Stimulated activated naive CD8-positive, alpha-beta T cell treated with anti-CD3 and anti-CD28 coated beads, Interleukin-15, Interleukin-2, amounts not matched to agents 100 ng/mL and 50 ng/mL, for 24 hours (primary cell): ENCODE measurements at regions not wholly inside any gene's neighbourhood (a gene's known extent, or its start where the extent isn't known, plus 50 kb on each side); places are given as distances from the start of the nearest gene placed in this dataset.

Experiments used
- H3K27ac Mint-ChIP-seq: one replicate; pipeline ENCODE4 v1.8.0; 2021; ENCODE audit warnings: mild to moderate bottlenecking, mixed read lengths
- H3K27me3 Mint-ChIP-seq: one replicate; pipeline ENCODE4 v1.8.0; 2021; ENCODE audit warnings: mixed read lengths
- H3K36me3 Mint-ChIP-seq: one replicate; pipeline ENCODE4 v1.8.0; 2021; ENCODE audit warnings: low read depth, mixed read lengths
- H3K4me1 Mint-ChIP-seq: one replicate; pipeline ENCODE4 v1.8.0; 2021; ENCODE audit warnings: low read depth, mixed read lengths
- H3K4me3 Mint-ChIP-seq: one replicate; pipeline ENCODE4 v1.8.0; 2021; ENCODE audit warnings: mild to moderate bottlenecking, mixed read lengths
- H3K9me3 Mint-ChIP-seq: one replicate; pipeline ENCODE4 v1.8.0; 2021; ENCODE audit warnings: mixed read lengths

- H3K36me3 Mint-ChIP-seq = no peaks in the 10 kb centered on the region
- H3K4me1 Mint-ChIP-seq = no peaks in the 10 kb centered on the region
- no peak overlapping the region for H3K27ac Mint-ChIP-seq
These were observed 186.2 kb upstream of the TANK start for GRCh38 chr2:160973991-160974390.

DNA sequence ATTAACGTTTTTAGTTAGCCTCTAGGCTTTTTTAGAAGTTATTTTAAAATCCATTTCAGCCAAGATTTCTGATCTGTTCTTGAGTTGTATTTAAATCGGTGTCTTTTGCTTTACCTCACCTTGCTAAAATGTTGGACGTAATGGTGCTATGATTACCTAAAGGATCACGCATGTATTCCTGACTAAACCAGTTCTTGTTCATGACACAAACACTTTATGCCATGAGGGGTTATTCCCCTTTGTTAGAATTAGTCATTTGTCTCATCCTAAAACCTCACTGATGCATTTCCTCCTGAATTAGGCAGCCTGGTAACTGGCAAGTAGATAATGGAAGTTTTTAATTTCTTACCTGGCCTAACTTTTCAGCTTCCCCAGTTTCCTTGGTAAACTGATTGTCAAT, 185.4 kb upstream of the TANK start:
- H3K9me3 Mint-ChIP-seq = no peaks in the 10 kb centered on the region
- H3K27me3 Mint-ChIP-seq = peaks cover 6% of the 10 kb centered on the region
- H3K4me3 Mint-ChIP-seq = no peak overlapping the region
- no peaks in the 10 kb centered on the region for H3K36me3 Mint-ChIP-seq
- no peak overlapping the region for H3K27ac Mint-ChIP-seq
- H3K4me1 Mint-ChIP-seq = no peaks in the 10 kb centered on the region

More at GRCh38 chr2:160973991-160974390, 186.2 kb upstream of the TANK start:
- Mint-ChIP-seq H3K27me3 (peaks cover 6% of the 10 kb centered on the region), H3K4me3 (no peak overlapping the region), H3K9me3 (no peaks in the 10 kb centered on the region)

DNA sequence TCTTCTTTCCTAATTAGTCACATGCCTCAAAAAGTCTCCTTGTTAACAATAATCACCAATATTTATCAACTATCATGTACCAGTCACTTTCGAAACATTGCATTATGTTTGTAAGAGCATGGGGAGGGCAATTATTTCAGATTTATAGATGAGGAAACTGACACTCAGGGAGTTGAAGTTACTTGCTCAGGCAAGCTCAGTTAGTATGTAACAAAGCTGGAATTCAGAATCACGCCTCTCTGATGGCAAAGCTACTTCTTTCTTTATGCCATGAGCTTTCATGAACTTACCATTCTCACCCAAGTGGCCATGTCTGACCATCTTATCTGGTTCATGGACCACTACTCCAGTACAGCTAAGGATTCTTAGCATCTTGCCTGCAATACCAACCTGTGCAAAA, 183.4 kb upstream of the TANK start:
- Mint-ChIP-seq H3K36me3 (no peaks in the 10 kb centered on the region), H3K9me3 (no peaks in the 10 kb centered on the region), H3K27ac (no peak overlapping the region), H3K4me1 (no peaks in the 10 kb centered on the region), H3K4me3 (no peak overlapping the region), H3K27me3 (peaks cover 6% of the 10 kb centered on the region)

DNA sequence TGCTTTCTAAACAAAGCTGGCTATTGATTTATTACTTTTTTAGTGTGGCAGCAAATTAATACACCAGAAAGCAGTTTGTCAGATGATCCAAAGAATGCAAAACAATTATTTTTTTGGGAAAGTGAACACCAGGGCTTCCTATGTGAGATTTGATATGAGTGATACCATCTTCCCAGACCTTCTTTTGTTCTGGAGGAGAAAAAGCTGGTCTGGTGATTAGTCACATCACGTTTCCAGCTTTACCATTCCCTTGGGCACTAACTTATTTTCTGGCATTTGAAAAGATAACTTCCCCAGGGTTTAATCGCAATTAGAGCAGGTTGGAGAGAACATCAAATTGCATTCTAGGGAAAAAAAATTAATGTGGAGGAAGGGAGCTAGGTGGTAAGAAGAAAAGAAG, 182.9 kb upstream of the TANK start:
- no peaks in the 10 kb centered on the region for H3K36me3 Mint-ChIP-seq

GRCh38 chr2:160977854-160978253, 182.4 kb upstream of the TANK start:
- peaks cover 6% of the 10 kb centered on the region for H3K27me3 Mint-ChIP-seq
- no peaks in the 10 kb centered on the region for H3K4me1 Mint-ChIP-seq
- H3K4me3 Mint-ChIP-seq = no peak overlapping the region
- H3K27ac Mint-ChIP-seq = no peak overlapping the region
- H3K9me3 Mint-ChIP-seq = no peaks in the 10 kb centered on the region
- H3K36me3 Mint-ChIP-seq = no peaks in the 10 kb centered on the region

More for the DNA sequence above, 182.9 kb upstream of the TANK start:
- no peak overlapping the region for H3K4me3 Mint-ChIP-seq
- no peak overlapping the region for H3K27ac Mint-ChIP-seq
- H3K9me3 Mint-ChIP-seq = no peaks in the 10 kb centered on the region
- H3K4me1 Mint-ChIP-seq = no peaks in the 10 kb centered on the region
- peaks cover 6% of the 10 kb centered on the region for H3K27me3 Mint-ChIP-seq

- H3K27me3 Mint-ChIP-seq = no peaks in the 10 kb centered on the region
- H3K4me3 Mint-ChIP-seq = no peak overlapping the region
- H3K36me3 Mint-ChIP-seq = no peaks in the 10 kb centered on the region
- no peak overlapping the region for H3K27ac Mint-ChIP-seq
- no peaks in the 10 kb centered on the region for H3K4me1 Mint-ChIP-seq
- no peaks in the 10 kb centered on the region for H3K9me3 Mint-ChIP-seq
These were observed 175.7 kb upstream of the TANK start for GRCh38 chr2:160984426-160985077.

DNA sequence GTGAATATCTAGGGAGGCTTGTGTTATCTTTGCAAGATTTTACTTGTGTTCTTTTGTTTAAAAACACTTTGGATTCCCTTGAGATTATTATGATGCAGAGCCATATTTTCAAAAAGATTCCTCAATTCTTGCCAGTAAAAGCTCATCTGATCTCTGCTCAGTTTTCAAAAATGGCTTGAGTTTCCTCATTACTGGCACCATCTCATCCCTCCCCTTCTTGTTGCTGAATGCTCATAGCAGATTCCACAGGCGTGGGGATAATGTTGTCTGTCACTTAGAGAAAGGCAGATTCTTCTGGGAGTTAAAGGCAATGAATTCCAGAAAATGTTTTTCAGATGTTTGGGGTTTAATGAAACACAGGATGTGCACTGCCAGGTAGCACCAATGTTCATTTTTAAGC, 170.4 kb upstream of the TANK start:
- Mint-ChIP-seq H3K27me3 (no peaks in the 10 kb centered on the region), H3K27ac (no peak overlapping the region), H3K4me1 (peaks cover 9% of the 10 kb centered on the region), H3K9me3 (no peaks in the 10 kb centered on the region), H3K4me3 (no peak overlapping the region), H3K36me3 (no peaks in the 10 kb centered on the region)

DNA sequence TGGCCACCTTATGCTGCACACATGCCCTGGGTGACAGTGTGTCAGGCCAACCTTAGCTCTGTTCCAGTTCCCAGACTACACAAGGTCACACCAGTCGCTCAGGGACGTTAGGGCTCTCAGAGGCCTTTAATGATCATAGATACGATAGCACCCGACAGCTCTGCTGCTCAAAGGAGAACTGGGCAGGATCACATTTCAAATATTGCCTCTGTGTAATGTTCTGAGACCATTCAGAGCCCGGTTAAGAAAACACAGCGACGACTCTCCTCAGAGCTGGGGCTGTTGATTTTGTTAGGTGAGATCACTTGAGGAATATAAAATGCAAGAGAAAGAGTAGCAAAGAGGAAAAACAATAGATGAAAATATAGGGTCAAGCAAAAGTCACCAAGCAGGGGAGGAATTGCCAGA, 166.6 kb upstream of the TANK start:
- no peak overlapping the region for H3K4me3 Mint-ChIP-seq
- H3K27me3 Mint-ChIP-seq = no peaks in the 10 kb centered on the region
- peaks cover 9% of the 10 kb centered on the region for H3K4me1 Mint-ChIP-seq
- H3K27ac Mint-ChIP-seq = no peak overlapping the region
- no peaks in the 10 kb centered on the region for H3K36me3 Mint-ChIP-seq
- H3K9me3 Mint-ChIP-seq = no peaks in the 10 kb centered on the region

DNA sequence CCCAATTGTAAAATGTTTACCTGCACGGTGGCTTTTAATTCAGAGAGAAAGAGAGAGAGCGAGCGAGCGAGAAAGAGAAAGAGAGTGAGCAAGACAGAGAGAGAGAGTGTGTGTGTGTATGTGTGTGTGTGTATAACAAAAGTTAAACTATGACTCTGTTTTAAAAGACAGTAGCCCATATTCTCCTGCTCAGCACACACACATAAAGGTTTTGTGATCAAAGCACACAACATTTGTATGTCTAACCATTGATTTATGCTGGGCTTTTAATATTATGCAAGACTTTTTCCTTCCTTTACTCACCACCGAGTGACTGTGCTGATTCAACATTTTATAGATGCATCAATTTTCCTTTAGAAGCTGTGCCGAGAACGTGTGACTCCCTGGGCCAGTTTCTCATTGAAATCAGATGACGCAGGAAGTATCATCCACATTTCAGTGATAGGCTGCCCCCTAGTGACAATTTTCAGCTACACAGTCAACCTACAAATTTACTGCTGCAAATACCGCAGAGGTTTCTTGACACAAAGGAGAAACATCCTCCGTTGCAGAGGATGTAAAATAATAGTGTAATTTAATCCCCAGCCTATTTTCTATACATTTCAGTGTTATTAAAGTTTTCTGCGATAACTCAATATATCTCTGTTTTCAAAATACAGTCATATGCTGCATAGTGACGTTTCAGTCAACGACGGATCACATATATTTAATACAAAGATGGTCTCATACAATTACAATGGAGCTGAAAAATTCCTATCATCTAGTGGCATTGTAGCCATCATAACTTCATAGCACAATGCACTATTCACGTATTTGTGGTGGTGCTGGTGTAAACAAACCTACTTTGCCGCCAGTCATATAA, 165.9 kb upstream of the TANK start:
- H3K27me3 Mint-ChIP-seq = no peaks in the 10 kb centered on the region
- no peak overlapping the region for H3K4me3 Mint-ChIP-seq
- no peak overlapping the region for H3K27ac Mint-ChIP-seq

GRCh38 chr2:160996584-160996983, 163.6 kb upstream of the TANK start:
- Mint-ChIP-seq H3K27ac (no peak overlapping the region), H3K4me1 (peaks cover 9% of the 10 kb centered on the region), H3K9me3 (no peaks in the 10 kb centered on the region), H3K4me3 (no peak overlapping the region), H3K36me3 (no peaks in the 10 kb centered on the region), H3K27me3 (no peaks in the 10 kb centered on the region)

More for the DNA sequence above, 165.9 kb upstream of the TANK start:
- no peaks in the 10 kb centered on the region for H3K36me3 Mint-ChIP-seq
- H3K4me1 Mint-ChIP-seq = peaks cover 9% of the 10 kb centered on the region
- no peaks in the 10 kb centered on the region for H3K9me3 Mint-ChIP-seq

DNA sequence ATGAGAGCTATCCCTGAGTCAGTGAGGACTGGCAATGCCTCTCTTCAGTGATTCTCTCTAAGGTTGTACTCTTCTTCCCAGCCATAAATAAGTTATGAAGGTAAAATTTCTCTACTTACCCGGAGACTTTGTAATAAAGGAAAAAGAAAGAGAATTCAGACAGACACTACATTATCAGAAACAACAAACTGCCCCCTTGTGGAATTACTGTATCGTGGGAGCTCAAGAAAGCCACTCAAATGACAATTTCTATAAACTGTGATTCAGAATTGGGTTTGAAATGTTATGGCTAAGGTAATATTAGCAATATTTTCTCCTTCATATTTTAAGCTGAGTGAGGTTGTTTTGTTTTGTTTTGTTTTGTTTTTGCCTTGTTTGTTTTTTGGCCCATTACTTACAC, 155.8 kb upstream of the TANK start:
- H3K4me1 Mint-ChIP-seq = no peaks in the 10 kb centered on the region

GRCh38 chr2:161005170-161005569, 155.1 kb upstream of the TANK start:
- no peaks in the 10 kb centered on the region for H3K4me1 Mint-ChIP-seq
- H3K27me3 Mint-ChIP-seq = peaks cover 24% of the 10 kb centered on the region

More for the DNA sequence above, 155.8 kb upstream of the TANK start:
- Mint-ChIP-seq H3K4me3 (no peak overlapping the region), H3K27ac (no peak overlapping the region), H3K36me3 (no peaks in the 10 kb centered on the region), H3K9me3 (peaks cover 4% of the 10 kb centered on the region), H3K27me3 (peaks cover 20% of the 10 kb centered on the region)

GRCh38 chr2:161008311-161008710, 151.9 kb upstream of the TANK start:
- no peak overlapping the region for H3K27ac Mint-ChIP-seq
- H3K27me3 Mint-ChIP-seq = peaks cover 31% of the 10 kb centered on the region
- no peak overlapping the region for H3K4me3 Mint-ChIP-seq
- no peaks in the 10 kb centered on the region for H3K36me3 Mint-ChIP-seq
- H3K9me3 Mint-ChIP-seq = peaks cover 4% of the 10 kb centered on the region
- H3K4me1 Mint-ChIP-seq = no peaks in the 10 kb centered on the region

More at GRCh38 chr2:161005170-161005569, 155.1 kb upstream of the TANK start:
- H3K9me3 Mint-ChIP-seq = peaks cover 4% of the 10 kb centered on the region
- H3K36me3 Mint-ChIP-seq = no peaks in the 10 kb centered on the region
- no peak overlapping the region for H3K27ac Mint-ChIP-seq
- H3K4me3 Mint-ChIP-seq = no peak overlapping the region

DNA sequence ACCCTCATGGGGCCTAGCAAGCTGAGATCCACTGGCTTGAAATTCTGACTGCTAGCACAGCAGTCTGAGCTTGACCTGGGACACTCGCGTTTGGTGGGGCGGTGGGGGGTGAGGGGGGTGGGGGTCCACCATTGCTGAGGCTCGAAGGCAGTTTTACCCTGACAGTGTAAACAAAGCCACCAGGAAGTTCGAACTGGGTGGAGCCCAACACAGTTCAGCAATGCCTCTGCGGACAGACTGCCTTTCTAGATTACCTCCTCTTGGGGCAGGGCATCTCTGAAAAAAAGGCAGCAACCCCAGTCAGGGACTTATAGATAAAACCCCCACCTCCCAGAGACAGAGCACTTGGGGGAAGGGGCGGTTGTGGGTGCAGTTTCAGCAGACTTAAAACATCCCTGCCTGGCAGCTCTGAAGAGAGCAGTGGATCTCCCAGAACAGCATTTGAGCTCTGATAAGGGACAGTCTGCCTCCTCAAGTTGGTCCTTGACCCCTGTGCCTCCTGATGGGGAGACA, 149.7 kb upstream of the TANK start:
- Mint-ChIP-seq H3K36me3 (no peaks in the 10 kb centered on the region), H3K4me1 (no peaks in the 10 kb centered on the region), H3K27me3 (peaks cover 21% of the 10 kb centered on the region), H3K27ac (no peak overlapping the region), H3K4me3 (no peak overlapping the region), H3K9me3 (peaks cover 16% of the 10 kb centered on the region)

GRCh38 chr2:161017780-161018470, 142.3 kb upstream of the TANK start:
- no peak overlapping the region for H3K4me3 Mint-ChIP-seq
- H3K36me3 Mint-ChIP-seq = no peaks in the 10 kb centered on the region
- peaks cover 6% of the 10 kb centered on the region for H3K27me3 Mint-ChIP-seq
- peaks cover 12% of the 10 kb centered on the region for H3K9me3 Mint-ChIP-seq
- no peaks in the 10 kb centered on the region for H3K4me1 Mint-ChIP-seq
- H3K27ac Mint-ChIP-seq = no peak overlapping the region
